NOMO-1 treated with DMSO at 0.1 percent for 48 hours (cell line): ENCODE measurements at regions not wholly inside any gene's neighbourhood (a gene's known extent, or its start where the extent isn't known, plus 50 kb on each side); places are given as distances from the start of the nearest gene placed in this dataset.
"Not testable (repeated sequence)": the region's sequence is repeated elsewhere in the genome, so short reads cannot be mapped to it uniquely, and the experiment has no call there.

ENCODE experiments used
- DNase-seq: peaks from one replicate; lab custom pipeline; 2025; ENCODE audit not compliant: unreplicated experiment; lab: John Stamatoyannopoulos, UW

GRCh38 chr6:169019111-169019510, 234.5 kb downstream of the THBS2 start:
- DNase-seq, result no peak

- DNase-seq, result no peak
Observed at GRCh38 chr6:169016758-169017157, 236.9 kb downstream of the THBS2 start.

- DNase-seq, result no peak
Observed at GRCh38 chr6:169014211-169015197, 239.1 kb downstream of the THBS2 start.

GRCh38 chr6:169009628-169010027, 244.0 kb downstream of the THBS2 start:
- DNase-seq, result no peak

- no peak for DNase-seq
Observed at GRCh38 chr6:169008641-169009257, 244.9 kb downstream of the THBS2 start.

- no peak for DNase-seq
Observed at GRCh38 chr6:169005166-169005565, 248.5 kb downstream of the THBS2 start.

GRCh38 chr6:169000022-169000421, 253.6 kb downstream of the THBS2 start:
- no peak for DNase-seq

GRCh38 chr6:168999392-168999791, 254.3 kb downstream of the THBS2 start:
- peak; percentile 42 for DNase-seq

GRCh38 chr6:168996356-168996625, 257.4 kb downstream of the THBS2 start:
- no peak for DNase-seq

GRCh38 chr6:168995526-168996355, 257.9 kb downstream of the THBS2 start:
- DNase-seq, result no peak

GRCh38 chr6:168994956-168995355, 258.7 kb downstream of the THBS2 start:
- no peak for DNase-seq

GRCh38 chr6:168992446-168993144, 261.1 kb downstream of the THBS2 start:
- no peak for DNase-seq

GRCh38 chr6:168991695-168992094, 262.0 kb downstream of the THBS2 start:
- DNase-seq, result not testable (repeated sequence)

GRCh38 chr6:168990019-168990751, 263.5 kb downstream of the THBS2 start:
- DNase-seq, result no peak

GRCh38 chr6:168989421-168989820, 264.2 kb downstream of the THBS2 start:
- DNase-seq, result no peak

- no peak for DNase-seq
Observed at GRCh38 chr6:168988801-168989200, 264.8 kb downstream of the THBS2 start.

GRCh38 chr6:168988280-168988679, 265.4 kb downstream of the THBS2 start:
- no peak for DNase-seq

GRCh38 chr6:168985705-168986104, 267.9 kb downstream of the THBS2 start:
- no peak for DNase-seq

- no peak for DNase-seq
Observed at GRCh38 chr6:168983925-168984324, 269.7 kb downstream of the THBS2 start.

- DNase-seq, result no peak
Observed at GRCh38 chr6:168981187-168981586, 272.5 kb downstream of the THBS2 start.
